ENCODE measurements at regions not wholly inside any gene's neighbourhood (a gene's known extent, or its start where the extent isn't known, plus 50 kb on each side); places are given as distances from the start of the nearest gene placed in this dataset.

DNA sequence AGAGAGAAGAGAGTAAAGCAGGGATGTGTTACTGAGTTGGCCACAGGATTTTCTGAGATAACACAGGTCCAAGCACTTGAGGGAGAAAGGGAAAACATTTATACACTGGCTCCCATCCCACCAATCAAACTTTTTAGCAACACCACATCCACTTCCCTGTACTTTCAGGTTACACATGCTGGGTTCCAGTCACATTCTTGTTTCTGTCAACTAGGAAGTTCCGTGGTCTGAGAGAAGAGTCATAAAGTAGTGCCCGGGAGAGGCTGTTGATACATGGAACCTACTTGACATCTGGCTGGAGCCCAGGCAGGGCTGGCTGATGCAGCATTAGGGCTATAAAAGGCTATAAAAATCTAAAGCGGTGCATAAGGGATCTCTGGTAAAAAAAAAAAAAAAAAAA lies 473.9 kb upstream of the COX7C start:
- Histone ChIP-seq H3K56ac (replicated peaks; ENCODE audit: insufficient read length, low read depth, low read length) (no peak overlapping the region), H3K36me3 (ENCODE audit: control insufficient read depth in 2 of 4, insufficient read depth in 4 of 4, low read length in 3 of 4) (no peaks in the 10 kb centered on the region), H2AFZ (ENCODE audit: low read length) (peak overlapping the region; percentile 70; the same call in 1 of the 2 replicates), H3K4me3 (ENCODE audit: extremely low read depth in 1 of 4, insufficient read depth in 2 of 4, low read depth in 3 of 4, low read length in 4 of 4) (no peak overlapping the region), H3K23me2 (ENCODE audit: low read depth, low read length) (no peaks in the 10 kb centered on the region), H3K79me1 (ENCODE audit: low read depth, low read length) (no peaks in the 10 kb centered on the region), H2BK5ac (ENCODE audit: low read depth, low read length) (no peak overlapping the region), H3K18ac (ENCODE audit: extremely low read depth, low read length) (no peak overlapping the region), H3K27me3 (replicated peaks in 1 of 4; ENCODE audit: control insufficient read depth in 3 of 4, extremely low read depth in 1 of 4, insufficient read depth in 3 of 4, low read length in 3 of 4) (no peaks in the 10 kb centered on the region), H2BK120ac (replicated peaks; ENCODE audit: low read depth, low read length) (no peak overlapping the region), H3K4me2 (ENCODE audit: insufficient read depth in 1 of 2, low read depth in 2 of 2, low read length in 2 of 2) (no peak overlapping the region), H2BK12ac (ENCODE audit: low read depth, low read length) (no peak overlapping the region), H4K8ac (ENCODE audit: extremely low read depth, insufficient read depth, low read length) (no peak overlapping the region), H4K5ac (ENCODE audit: insufficient read length, low read depth, low read length) (no peak overlapping the region), H3K4ac (replicated peaks; ENCODE audit: insufficient read length, low read depth, low read length) (no peak overlapping the region), H2BK15ac (ENCODE audit: low read length) (no peak overlapping the region), H3K14ac (ENCODE audit: insufficient read length) (no peak overlapping the region), H3K9ac (replicated peaks in 1 of 4; ENCODE audit: extremely low read depth in 1 of 4, low read depth in 3 of 4, low read length in 3 of 4) (no peak overlapping the region), H2AK5ac (ENCODE audit: low read depth, low read length) (no peak overlapping the region), H4K20me1 (replicated peaks in 1 of 2; ENCODE audit: control insufficient read depth in 1 of 2, insufficient read depth in 2 of 2, low read length in 2 of 2) (no peaks in the 10 kb centered on the region), H3K4me1 (replicated peaks in 1 of 4; ENCODE audit: control insufficient read depth in 3 of 4, insufficient read depth in 4 of 4, low read length in 3 of 4) (no peaks in the 10 kb centered on the region), H3K9me3 (ENCODE audit: insufficient read depth in 2 of 2, low read depth in 1 of 2, low read length in 1 of 2) (no peaks in the 10 kb centered on the region), H2BK20ac (ENCODE audit: low read length) (no peak overlapping the region), H3K27ac (ENCODE audit: low read depth, low read length) (no peak overlapping the region), H3K23ac (ENCODE audit: insufficient read length) (no peak overlapping the region), H3K79me2 (ENCODE audit: control insufficient read depth in 1 of 2, insufficient read depth in 2 of 2, low read length in 2 of 2) (no peaks in the 10 kb centered on the region), H4K91ac (replicated peaks; ENCODE audit: insufficient read length, low read length) (no peak overlapping the region)
- DNase-seq (ENCODE audit: low read depth in 1 of 2, low spot score in 2 of 2), result no peak
- no peak for TF ChIP-seq CHD2 (IDR thresholded peaks at IDR 0.05; ENCODE audit: low read length)
- no peak for TF ChIP-seq EP300 (IDR thresholded peaks at IDR 0.05; ENCODE audit: borderline replicate concordance in 1 of 2, low read depth in 2 of 2, low read length in 2 of 2)
- no peak for TF ChIP-seq CHD1 (IDR thresholded peaks at IDR 0.05; ENCODE audit: low read depth, low read length)
- TF ChIP-seq SAP30 (IDR thresholded peaks at IDR 0.05; ENCODE audit: insufficient read depth, insufficient replicate concordance, low read length), result no peak
- no peak for TF ChIP-seq MAFK (IDR thresholded peaks at IDR 0.05; ENCODE audit: low read depth, low read length)
- TF ChIP-seq TCF12 (IDR thresholded peaks at IDR 0.05; ENCODE audit: low read depth, low read length), result no peak
- no peak for TF ChIP-seq RBBP5 (IDR thresholded peaks at IDR 0.05; ENCODE audit: borderline replicate concordance, low read depth, low read length)
- no peak for TF ChIP-seq ASH2L (IDR thresholded peaks at IDR 0.05; ENCODE audit: low read length)
- no peak for TF ChIP-seq YY1 (IDR thresholded peaks at IDR 0.05; ENCODE audit: low read depth, low read length)
- TF ChIP-seq SP1 (IDR thresholded peaks at IDR 0.05; ENCODE audit: low read depth, low read length), result no peak
- no peak for TF ChIP-seq BACH1 (IDR thresholded peaks at IDR 0.05; ENCODE audit: low read length)
- ChIA-PET CTCF (ENCODE audit: partially characterized antibody) (no interaction called here), POLR2A (ENCODE audit: partially characterized antibody) (no interaction called here)
- FAIRE-seq, result no peak
- WGBS, 2 experiments (ENCODE audit: extremely low coverage in 1 of 2, insufficient coverage in 1 of 2, insufficient read length in 1 of 2, insufficient replicate concordance in 2 of 2, low coverage in 1 of 2, low lambda C conversion rate in 2 of 2, missing lambda C conversion rate in 1 of 2), result 100% methylated on average over 3 of the region's 3 CpGs; no CpG with 5 or more reads in 1 of the 2 experiments

Data from H1 (cell line).